PFSK-1 (cell line): ENCODE measurements at regions not wholly inside any gene's neighbourhood (a gene's known extent, or its start where the extent isn't known, plus 50 kb on each side); places are given as distances from the start of the nearest gene placed in this dataset.

ENCODE experiments used
- POLR2AphosphoS5 ChIP-seq: IDR thresholded peaks from 2 replicates; pipeline ENCODE4 v1.6.1; 2012; ENCODE audit warnings: low read depth, mild to moderate bottlenecking, control low read depth, low read length, moderate library complexity
- REST ChIP-seq, 2 experiments: IDR thresholded peaks; 2 replicates each; pipeline versions ENCODE4 v1.6.1 to v1.8.0; 2011 to 2012; ENCODE audit warnings: low read depth in 2 of 2, low read length in 2 of 2, control low read depth in 1 of 2, inconsistent platforms in 1 of 2, mild to moderate bottlenecking in 1 of 2, moderate library complexity in 1 of 2; ENCODE audit not compliant: insufficient read depth in 1 of 2
- SIN3A ChIP-seq: IDR thresholded peaks from 2 replicates; pipeline ENCODE4 v1.6.1; 2012; ENCODE audit warnings: mild to moderate bottlenecking, low read length, moderate library complexity, borderline replicate concordance; ENCODE audit not compliant: insufficient read depth
- TAF1 ChIP-seq: IDR thresholded peaks from 2 replicates; pipeline ENCODE4 v1.6.1; 2012; ENCODE audit warnings: low read length, control low read depth, borderline replicate concordance; ENCODE audit not compliant: insufficient read depth

- TF ChIP-seq TAF1 (no peak), REST (IDR thresholded peaks at IDR 0.05; ENCODE audit: insufficient read depth in 1 of 2, low read depth in 2 of 2, low read length in 2 of 2) (no peak), SIN3A (no peak), POLR2AphosphoS5 (no peak)
Observed at GRCh38 chr12:67091678-67092077, 177.5 kb upstream of the CAND1 start.
